GM21529 (cell line): ENCODE measurements at regions not wholly inside any gene's neighbourhood (a gene's known extent, or its start where the extent isn't known, plus 50 kb on each side); places are given as distances from the start of the nearest gene placed in this dataset.
"Not testable (repeated sequence)": the region's sequence is repeated elsewhere in the genome, so short reads cannot be mapped to it uniquely, and the experiment has no call there.

ENCODE experiments used
- ATAC-seq: cut with Tn5 transposase; IDR thresholded peaks from one replicate; pipeline ENCODE4 v1.9.1; 2021; ENCODE audit not compliant: unreplicated experiment

DNA sequence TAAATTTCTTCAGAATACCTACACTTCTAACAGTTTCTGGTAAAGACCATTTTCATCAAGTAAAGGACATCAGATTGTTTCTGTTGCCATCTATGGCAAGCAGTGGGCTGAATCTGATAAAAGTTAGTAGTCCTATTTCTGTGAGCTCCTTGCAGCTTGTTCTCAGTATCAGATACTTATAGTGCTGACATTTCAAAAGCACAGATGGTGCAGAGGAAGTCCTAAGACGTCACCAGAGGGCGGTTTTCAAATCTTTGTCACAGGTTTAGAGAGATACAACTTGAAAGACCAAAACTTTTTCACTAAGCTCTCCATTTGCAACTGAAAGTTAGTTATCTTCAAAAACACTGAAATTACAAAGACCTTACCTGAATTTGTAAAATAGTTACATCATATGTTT lies 719.8 kb downstream of the SLITRK1 start:
- no peak for ATAC-seq

DNA sequence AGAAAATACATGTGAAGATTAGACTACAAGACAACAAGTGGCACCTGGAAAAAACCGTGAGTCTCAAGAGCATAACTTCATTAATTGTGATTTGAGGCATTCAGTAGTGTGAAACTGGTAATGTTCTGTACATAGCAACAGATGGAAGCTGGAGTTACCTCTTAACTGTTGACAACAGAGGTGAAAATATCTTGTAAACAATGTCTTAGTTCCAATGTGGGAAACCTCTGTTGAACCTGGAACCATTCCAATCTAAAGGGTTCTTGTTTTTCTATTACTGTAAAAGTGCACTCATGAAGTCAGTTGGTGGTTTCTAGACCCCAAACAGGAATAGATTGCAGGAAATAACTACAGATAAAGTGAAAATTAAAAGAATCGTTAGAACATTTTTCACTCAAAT lies 728.4 kb downstream of the SLITRK1 start:
- ATAC-seq, result no peak

DNA sequence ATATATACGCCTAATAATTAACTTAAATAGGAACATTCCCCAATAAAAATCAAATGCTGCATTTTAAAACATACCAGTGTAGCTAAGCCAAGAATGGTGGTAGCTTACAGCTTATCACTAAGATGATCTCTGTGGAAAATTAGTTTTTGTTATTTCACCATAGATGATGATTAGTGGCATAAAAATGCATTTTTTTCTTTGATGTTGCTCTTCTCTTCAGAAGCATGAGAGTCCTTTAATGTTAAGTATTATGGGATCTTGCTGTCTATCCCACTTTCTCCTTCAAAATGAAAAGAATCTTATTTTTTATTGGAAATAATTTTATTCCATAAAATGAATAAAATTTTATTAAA lies 731.0 kb downstream of the SLITRK1 start:
- no peak for ATAC-seq

DNA sequence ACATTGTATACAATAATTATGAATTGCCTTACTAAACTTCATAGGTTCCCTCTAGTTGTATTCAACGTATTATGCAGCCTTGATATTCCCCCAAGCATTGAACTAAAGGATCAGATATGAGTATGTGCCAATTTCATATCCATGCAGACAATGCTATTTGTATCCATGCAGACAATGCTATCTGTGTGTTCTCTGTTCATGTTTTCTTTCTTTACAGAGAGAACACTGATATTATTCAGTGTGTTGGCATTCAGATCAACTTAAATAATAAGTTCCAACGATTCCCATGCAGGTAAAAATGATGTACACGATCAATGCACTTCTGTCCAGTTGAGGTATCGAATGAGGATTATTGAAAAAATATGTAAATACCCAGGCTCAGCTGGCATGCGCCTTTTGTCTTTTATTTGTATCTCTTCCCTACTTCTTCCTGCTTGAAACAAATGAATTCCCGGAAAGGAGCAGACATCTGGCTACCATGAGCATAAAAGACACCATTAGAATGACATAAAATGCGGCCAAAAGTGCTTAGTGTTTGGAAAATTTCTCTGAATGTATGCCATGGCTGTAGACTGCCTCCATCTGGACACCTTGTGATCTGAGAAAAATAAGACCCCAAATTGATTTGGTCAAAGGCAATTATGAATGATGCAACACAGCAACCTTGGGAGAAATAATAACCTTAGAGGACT lies 731.5 kb downstream of the SLITRK1 start:
- no peak for ATAC-seq

DNA sequence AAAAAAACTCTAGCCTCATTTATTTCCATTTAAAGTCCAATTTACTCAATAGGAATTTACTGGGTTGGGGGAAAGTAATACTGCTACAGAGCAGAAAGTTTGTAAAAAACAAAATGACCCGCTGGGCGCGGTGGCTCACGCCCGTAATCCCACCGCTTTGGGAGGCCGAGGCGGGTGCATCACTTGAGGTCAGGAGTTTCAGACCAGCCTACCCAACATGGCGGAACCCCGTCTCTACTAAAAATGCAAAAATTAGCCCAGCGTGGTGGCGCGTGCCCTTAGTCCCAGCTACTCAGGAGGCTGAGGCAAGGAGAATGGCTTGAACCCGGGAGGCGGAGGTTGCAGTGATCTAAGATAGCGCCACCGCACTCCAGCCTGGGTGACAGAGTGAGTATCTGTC lies 745.6 kb downstream of the SLITRK1 start:
- ATAC-seq, result no peak

DNA sequence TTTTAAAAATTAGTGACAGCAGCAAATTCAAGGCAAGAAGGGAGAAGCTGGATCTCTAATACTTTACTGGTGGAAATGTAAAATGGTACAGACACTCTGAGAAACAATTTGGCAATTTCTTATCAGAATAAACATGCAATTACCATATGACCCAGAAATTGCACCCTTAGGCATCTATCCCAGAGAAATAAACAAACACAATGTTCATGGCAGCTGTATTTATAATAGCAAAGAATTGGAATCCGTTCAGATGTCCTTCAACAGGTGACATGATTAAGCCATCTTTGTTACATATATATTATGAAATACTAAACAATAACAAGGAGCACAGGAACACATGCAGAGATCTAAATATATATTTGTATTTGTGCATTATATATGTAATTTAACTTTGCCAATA lies 756.5 kb downstream of the SLITRK1 start:
- ATAC-seq, result no peak

DNA sequence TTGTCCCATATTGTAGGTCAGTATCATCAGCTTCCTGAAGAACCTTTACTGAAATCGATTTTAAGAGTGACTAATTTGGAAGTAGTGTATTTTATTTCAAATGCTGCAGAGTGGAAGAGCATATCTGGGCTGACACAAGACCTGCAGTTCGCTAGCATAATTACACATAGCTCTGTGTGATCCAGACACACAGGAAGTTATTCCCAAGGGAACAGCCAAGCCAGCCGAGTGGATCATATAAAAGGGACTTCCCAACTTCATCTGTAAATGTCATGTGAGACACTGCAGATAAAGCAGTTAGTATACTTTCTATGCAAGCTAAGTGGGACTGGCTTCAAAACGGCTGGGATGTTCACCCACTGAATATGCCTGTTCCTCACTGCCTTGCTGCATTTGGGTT lies 760.4 kb downstream of the SLITRK1 start:
- no peak for ATAC-seq

DNA sequence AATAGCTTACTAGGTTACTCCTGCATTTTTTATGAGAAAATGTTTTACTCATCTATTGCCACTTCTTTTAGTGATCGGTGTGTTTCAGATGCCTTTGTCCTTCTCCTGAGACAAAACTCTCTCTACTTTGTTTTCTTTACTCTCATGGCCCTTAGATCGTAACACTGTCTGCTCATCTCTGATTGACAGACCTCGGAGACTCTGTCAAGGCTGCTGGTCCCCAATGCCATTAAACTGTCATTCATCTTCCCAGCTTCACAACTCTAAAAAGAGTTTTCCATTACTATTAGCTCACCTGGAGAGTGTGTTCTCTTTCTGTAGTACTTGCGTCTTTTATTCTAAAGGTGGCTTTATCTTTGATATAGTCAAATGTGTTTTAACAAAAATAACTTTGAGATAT lies 765.2 kb downstream of the SLITRK1 start:
- no peak for ATAC-seq

DNA sequence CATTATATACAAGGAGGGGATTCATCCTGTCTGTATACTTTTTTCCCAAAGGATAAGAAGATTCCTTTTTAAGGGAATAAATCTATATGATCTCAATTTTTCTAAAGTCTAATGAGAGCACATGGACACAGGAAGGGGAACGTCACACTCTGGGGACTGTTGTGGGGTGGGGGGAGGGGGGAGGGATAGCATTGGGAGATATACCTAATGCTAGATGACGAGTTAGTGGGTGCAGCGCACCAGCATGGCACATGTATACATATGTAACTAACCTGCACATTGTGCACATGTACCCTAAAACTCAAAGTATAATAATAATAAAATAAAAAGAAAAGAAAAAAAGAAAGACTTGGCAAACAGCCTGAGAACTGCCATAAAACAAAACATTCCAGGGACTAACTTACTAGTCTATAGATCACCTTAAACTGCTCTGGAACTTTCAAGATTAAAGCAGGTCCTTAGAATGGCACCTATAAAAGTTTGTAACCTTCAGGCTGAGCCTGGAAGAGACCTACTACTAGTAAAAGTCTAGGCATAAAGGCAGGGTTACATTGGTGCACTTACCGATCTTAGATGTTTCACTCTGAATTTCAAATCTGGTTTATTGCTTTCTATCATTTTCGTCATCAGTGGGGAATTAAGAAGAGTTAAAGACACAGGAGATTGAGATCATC lies 780.6 kb downstream of the SLITRK1 start:
- not testable (repeated sequence) for ATAC-seq

DNA sequence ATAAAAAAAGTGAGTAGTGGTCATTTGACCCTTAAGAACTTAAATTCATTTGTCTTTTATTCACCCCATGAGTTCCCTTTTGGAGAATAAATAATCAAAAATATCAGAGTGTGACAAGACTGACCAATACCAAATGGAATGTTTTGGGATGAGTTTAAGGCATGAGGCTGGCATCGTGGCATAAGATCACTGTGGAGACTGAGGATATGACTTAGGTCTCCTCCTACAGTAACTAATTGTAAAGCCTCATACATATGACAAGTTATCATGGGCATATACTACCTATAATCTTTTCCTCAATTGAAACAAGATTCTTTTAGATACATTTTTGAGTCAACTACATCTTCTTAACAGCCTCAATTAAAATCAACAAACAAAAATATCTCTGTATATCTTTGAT lies 782.0 kb downstream of the SLITRK1 start:
- no peak for ATAC-seq

DNA sequence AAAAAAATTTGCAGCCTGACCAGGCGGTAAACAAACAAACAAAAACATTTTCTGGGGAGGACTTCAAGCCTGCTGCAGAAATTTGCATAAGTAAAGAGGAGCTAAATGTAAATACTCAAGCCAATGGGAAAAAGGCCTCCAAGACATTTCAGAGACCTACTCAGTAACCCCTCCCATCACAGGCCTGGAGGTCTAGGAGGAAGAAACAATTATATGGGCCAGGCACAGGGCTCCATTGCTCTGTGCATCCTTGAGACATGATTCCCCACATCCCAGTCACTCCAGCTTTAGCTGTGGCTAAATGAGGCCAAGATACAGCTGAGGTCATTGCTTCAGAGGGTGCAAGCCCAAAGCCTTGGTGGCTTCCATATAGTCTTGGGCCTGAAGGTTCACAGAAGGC lies 793.4 kb downstream of the SLITRK1 start:
- ATAC-seq, result no peak

DNA sequence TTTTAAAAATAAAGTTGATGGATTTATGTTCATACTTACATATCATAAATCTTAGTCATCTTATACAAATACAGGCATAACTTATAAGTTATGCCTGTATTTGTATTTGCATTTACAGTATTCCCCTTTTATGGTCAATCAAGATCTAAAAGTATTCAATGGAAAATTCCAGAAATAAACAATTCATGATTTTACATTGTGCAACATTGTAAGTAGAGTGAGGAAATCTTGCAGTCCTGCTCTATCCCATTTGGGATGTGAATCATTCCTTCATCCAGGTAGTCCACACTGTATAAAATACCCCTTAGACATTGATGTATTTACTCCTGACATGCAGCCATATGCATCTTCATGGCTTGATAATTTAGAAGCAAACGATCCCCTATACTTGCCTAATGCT lies 795.3 kb downstream of the SLITRK1 start:
- no peak for ATAC-seq

DNA sequence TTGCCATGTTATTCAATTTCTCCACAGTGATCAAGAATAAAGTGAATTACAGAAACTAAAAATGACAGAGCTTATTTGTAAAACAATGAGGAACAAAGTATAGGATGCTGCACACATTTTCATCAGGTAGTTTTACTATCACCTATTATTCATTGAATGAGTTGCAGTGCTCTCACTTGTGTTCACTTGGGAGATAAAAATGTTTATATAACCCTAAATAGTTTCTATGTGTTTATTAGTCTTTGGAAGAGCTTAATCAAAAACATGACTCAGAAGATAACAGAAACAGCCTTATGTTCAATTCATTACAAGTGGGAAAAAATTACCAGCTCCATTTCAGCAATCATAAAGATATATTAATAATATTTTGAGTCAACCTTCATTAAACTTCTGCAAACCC lies 796.2 kb downstream of the SLITRK1 start:
- ATAC-seq, result no peak

DNA sequence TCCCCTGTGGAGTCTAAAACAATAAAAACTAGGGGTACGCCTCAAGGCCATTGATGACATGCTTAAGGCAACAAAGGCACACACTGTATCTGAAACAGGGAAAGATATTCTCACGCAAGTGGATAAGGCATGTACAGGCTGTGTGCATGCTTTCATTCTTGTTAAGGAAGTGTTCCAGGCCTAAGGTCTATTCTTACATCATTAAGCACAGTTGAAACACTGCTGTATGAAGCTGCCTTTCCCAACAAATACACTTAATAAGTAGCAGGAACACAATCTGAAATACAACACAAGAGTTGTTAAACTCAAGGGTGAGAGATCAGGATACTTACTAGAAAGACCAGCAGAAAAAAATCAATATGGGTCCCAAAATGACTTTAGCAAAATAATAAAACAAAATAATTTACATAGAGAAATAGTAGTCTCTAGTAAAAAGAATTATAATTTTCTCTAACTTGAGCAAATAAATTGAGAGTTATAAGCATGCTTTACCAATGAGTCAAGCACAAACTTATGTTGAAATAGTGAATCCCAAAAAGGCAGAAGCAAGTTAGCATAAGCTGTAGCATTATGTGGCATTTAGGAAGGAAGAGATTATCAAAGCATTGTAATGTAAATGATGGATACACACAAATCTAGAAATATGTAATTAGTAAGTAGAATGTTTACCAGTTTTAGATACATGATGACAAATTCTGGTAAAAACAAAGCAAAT lies 796.9 kb downstream of the SLITRK1 start:
- ATAC-seq, result no peak

DNA sequence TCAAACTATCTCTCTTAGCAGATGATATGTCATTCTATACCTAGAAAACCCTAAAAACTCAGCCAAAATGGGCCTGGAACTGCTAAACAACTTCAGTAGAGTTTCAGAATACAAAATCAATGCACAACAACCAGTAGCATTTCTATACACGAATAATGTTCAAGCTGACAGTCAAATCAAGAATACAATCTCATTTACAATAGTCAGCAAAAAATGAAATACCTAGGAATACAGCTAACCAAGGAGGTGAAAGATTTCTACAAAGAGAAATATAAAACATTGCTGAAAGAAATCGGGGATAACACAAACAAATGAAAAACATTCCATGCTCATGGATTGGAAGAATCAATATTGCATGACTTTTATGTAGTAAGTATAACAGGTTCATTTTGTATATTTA lies 804.8 kb downstream of the SLITRK1 start:
- no peak for ATAC-seq

DNA sequence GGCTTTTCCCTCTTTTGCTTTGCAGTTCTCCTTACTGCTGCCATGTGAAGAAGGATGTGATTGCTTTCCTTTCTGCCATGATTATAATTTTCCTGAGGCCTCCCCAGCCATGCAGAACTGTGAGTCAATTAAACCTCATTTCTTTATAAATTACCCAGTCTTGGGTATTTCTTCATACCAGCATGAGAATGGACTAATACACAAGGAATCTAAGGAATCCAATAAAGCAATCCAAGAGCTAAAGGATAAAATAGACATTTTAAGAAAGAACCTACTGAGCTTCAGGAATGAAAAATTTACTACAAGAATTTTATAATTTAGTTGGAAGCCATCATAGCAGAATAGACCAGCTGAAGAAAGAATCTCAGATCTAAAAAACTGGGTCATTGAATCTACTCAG lies 808.3 kb downstream of the SLITRK1 start:
- ATAC-seq, result not testable (repeated sequence)

DNA sequence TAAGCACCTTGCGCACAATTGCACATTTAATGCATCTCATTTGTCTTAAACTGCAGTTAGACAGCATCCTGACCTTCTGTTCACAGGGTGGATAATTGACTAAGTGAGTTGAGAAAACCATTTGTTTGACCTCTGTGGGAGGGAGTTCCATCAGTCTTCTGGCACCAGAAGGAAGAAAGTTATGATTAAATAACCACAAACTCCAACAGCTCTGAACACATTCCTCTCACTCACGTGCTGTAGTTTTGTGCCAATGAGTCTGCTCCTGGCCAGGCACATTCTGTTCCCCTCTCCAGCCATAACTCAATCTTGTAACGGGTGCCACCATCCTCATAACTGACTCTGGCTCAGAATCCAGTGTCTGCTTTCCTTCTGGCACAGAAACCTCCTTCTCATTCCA lies 817.2 kb downstream of the SLITRK1 start:
- ATAC-seq, result no peak

DNA sequence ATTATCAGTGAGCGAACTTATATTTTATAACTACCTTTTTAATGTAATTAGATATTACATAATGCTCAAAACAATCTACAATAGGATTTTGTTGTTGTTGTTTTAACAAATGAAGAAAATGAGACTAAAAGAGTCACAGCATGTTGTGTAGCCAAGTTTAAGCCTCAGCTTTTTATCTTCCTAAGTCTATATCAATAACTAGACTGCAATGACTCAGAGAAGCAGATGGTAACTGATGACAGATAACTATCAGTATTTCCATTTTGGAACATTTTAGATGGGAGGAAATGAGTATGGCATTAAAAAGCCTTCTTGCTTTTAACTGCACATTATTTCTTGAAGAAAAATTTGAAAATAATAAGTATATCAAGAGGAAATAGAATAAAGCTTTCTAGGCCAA lies 825.2 kb downstream of the SLITRK1 start:
- ATAC-seq, result no peak

DNA sequence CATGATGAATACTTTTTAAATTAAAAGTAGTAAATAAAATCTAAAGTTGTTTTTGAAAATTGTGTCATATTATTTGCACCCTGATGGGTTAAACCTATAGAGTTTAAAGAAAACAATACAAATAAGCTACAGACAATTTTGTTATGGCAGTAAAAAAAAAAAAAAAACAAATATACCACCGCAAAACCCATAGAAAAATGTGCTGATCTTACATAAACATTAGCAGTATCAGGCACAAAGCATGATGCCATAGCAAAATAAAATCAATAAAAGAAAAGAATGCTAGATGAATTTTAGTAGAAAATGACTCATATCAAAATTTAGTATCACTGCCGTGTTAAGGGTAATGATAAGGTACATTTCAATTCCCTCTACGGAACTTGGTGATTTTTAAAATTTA lies 826.0 kb downstream of the SLITRK1 start:
- ATAC-seq, result no peak

DNA sequence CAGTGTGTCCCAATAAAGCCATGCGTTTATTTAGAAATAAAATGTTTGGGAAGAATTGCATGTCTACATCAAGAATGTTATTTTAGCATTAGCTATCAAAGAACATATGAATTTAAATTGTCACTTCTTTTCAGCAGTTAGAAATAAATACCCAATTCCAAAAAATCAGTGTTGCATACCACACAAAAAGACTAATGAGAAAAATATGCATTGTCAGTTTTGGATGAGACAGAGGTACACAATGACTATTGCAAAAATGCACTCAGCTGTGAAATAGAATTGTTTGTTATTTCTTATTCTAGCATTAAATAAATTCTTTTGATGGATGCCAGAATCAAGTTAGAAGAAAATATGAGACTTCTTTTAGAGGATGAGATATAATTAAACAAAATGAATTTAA lies 833.9 kb downstream of the SLITRK1 start:
- no peak for ATAC-seq

DNA sequence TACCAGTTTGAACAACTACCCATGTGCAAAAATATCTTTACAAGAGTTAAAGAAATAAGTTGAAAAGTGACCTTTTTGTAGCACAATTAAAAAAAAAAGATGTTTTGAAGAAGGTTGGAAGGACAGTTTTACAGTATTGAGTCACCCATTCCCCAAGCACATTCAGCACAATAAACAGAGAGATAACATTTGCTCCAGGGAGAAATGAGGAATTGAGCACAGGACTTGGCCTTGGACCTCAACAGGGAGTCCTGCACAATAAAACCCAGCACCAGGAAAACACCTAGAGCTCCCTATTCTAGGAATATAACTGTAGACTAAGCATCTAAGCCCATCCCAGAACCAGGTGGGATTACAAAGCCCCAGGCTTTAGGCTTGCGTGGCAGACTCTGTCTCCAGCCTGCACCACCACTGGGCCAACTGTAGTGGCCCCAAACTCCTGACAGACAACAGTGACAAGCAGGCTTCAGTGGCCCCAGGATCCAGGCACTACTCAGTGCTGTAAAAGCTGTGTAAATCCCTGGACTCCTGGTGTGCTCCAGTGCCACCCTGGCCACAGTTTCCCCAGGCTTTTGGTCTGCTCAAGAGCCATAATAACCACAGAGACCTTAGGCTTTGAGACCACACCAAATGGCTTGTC lies 857.2 kb downstream of the SLITRK1 start:
- ATAC-seq, result no peak

DNA sequence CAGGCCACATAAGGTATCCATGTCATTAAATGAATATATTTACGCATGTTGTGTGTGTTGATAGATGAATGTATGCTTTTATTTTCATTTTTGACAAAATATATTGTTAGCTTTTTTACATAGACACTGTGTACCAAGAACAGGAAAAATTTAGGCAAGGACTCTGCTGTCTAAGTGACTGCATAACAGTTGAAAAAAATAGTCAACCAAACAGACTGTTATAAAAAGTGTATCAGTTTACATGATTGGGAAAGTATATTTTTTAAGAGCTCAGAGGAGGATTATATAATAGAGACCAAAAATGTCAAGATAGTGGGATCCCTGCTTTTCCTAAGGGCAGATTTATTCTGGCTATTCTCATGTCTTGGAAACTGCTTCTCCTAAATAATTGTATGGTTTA lies 858.0 kb downstream of the SLITRK1 start:
- ATAC-seq, result no peak
